Parathyroid adenoma (tissue), 2 donors: ENCODE measurements at regions not wholly inside any gene's neighbourhood (a gene's known extent, or its start where the extent isn't known, plus 50 kb on each side); places are given as distances from the start of the nearest gene placed in this dataset.
"Not testable (repeated sequence)": the region's sequence is repeated elsewhere in the genome, so short reads cannot be mapped to it uniquely, and the experiment has no call there.

Experiments
- H2AFZ ChIP-seq: fragments of 300-600 bp; sonication (generic); one replicate; pipeline ENCODE4 v1.7.0; 2017; ENCODE audit warnings: antibody characterized with exemption, mild to moderate bottlenecking
- H3K27ac ChIP-seq: fragments of 300-600 bp; sonication (generic); one replicate; pipeline ENCODE4 v1.7.0; 2017
- H3K27me3 ChIP-seq: fragments of 300-600 bp; sonication (generic); one replicate; pipeline ENCODE4 v1.7.0; 2017; ENCODE audit warnings: low read length; ENCODE audit not compliant: control insufficient read depth, insufficient read depth
- H3K36me3 ChIP-seq: fragments of 300-600 bp; sonication (generic); one replicate; pipeline ENCODE4 v1.7.0; 2017; ENCODE audit warnings: low read length; ENCODE audit not compliant: control insufficient read depth, insufficient read depth
- H3K4me1 ChIP-seq: fragments of 300-600 bp; sonication (generic); one replicate; pipeline ENCODE4 v1.7.0; 2017; ENCODE audit warnings: control low read depth
- H3K4me2 ChIP-seq: fragments of 300-600 bp; sonication (generic); one replicate; pipeline ENCODE4 v1.7.0; 2017; ENCODE audit warnings: low read length
- H3K4me3 ChIP-seq: fragments of 300-600 bp; sonication (generic); one replicate; pipeline ENCODE4 v1.7.0; 2017; ENCODE audit warnings: low read depth, low read length
- H3K79me2 ChIP-seq: fragments of 300-600 bp; sonication (generic); one replicate; pipeline ENCODE4 v1.7.0; 2017; ENCODE audit warnings: control low read depth
- H3K9ac ChIP-seq: fragments of 300-600 bp; sonication (generic); one replicate; pipeline ENCODE4 v1.7.0; 2017; ENCODE audit warnings: mild to moderate bottlenecking
- H3K9me3 ChIP-seq: fragments of 300-600 bp; sonication (generic); one replicate; pipeline ENCODE4 v1.7.0; 2017; ENCODE audit warnings: low read length; ENCODE audit not compliant: control insufficient read depth
- CTCF ChIP-seq: fragments of 300-600 bp; sonication (generic); IDR thresholded peaks from one replicate; pipeline ENCODE4 v1.7.0; 2017; ENCODE audit warnings: antibody characterized with exemption, mild to moderate bottlenecking
- donor health status: primary hyperparathyroidism.

- H3K4me3 ChIP-seq: no peak overlapping the region
- H3K9me3 ChIP-seq: no peaks in the 10 kb centered on the region
- H3K36me3 ChIP-seq: no peaks in the 10 kb centered on the region
- H3K27ac ChIP-seq: no peak overlapping the region
- H3K27me3 ChIP-seq: no peaks in the 10 kb centered on the region
- H3K4me2 ChIP-seq: no peak overlapping the region
- no peak for TF ChIP-seq CTCF
- no peaks in the 10 kb centered on the region for H3K4me1 ChIP-seq
- no peak overlapping the region for H2AFZ ChIP-seq
- H3K79me2 ChIP-seq: no peaks in the 10 kb centered on the region
- no peak overlapping the region for H3K9ac ChIP-seq
Observed at GRCh38 chr10:2572611-2573010, 494.7 kb upstream of the PFKP start.

- no peak overlapping the region for H3K4me2 ChIP-seq
- H3K9ac ChIP-seq: no peak overlapping the region
- no peaks in the 10 kb centered on the region for H3K4me1 ChIP-seq
- H3K79me2 ChIP-seq: no peaks in the 10 kb centered on the region
- no peaks in the 10 kb centered on the region for H3K27me3 ChIP-seq
- H3K4me3 ChIP-seq: no peak overlapping the region
- H3K27ac ChIP-seq: no peak overlapping the region
- no peaks in the 10 kb centered on the region for H3K36me3 ChIP-seq
- H3K9me3 ChIP-seq: no peaks in the 10 kb centered on the region
- no peak overlapping the region for H2AFZ ChIP-seq
- no peak for TF ChIP-seq CTCF
Observed at GRCh38 chr10:2556883-2557282, 510.5 kb upstream of the PFKP start.

GRCh38 chr10:2548071-2548470 is 519.3 kb upstream of the PFKP start:
- Histone ChIP-seq H3K79me2 (no peaks in the 10 kb centered on the region), H2AFZ (no peak overlapping the region), H3K27ac (no peak overlapping the region), H3K9ac (no peak overlapping the region), H3K4me1 (no peaks in the 10 kb centered on the region), H3K4me2 (no peak overlapping the region), H3K4me3 (no peak overlapping the region), H3K27me3 (no peaks in the 10 kb centered on the region), H3K9me3 (no peaks in the 10 kb centered on the region), H3K36me3 (no peaks in the 10 kb centered on the region)
- TF ChIP-seq CTCF: no peak

GRCh38 chr10:2547606-2548005 is 519.7 kb upstream of the PFKP start:
- Histone ChIP-seq H3K27ac (no peak overlapping the region), H3K27me3 (no peaks in the 10 kb centered on the region), H3K9ac (no peak overlapping the region), H2AFZ (no peak overlapping the region), H3K4me1 (no peaks in the 10 kb centered on the region), H3K4me3 (no peak overlapping the region), H3K9me3 (no peaks in the 10 kb centered on the region), H3K36me3 (no peaks in the 10 kb centered on the region), H3K79me2 (no peaks in the 10 kb centered on the region), H3K4me2 (no peak overlapping the region)
- no peak for TF ChIP-seq CTCF

- H3K4me1 ChIP-seq, H2AFZ ChIP-seq: not testable (repeated sequence)
Observed at GRCh38 chr10:2546894-2547293, 520.5 kb upstream of the PFKP start.

More at GRCh38 chr10:2546894-2547293, 520.5 kb upstream of the PFKP start:
- not testable (repeated sequence) for H3K9ac ChIP-seq, H3K9me3 ChIP-seq, H3K27ac ChIP-seq, H3K79me2 ChIP-seq, H3K36me3 ChIP-seq, H3K4me2 ChIP-seq, H3K4me3 ChIP-seq, H3K27me3 ChIP-seq
